ENCODE measurements at regions not wholly inside any gene's neighbourhood (a gene's known extent, or its start where the extent isn't known, plus 50 kb on each side); places are given as distances from the start of the nearest gene placed in this dataset.

GRCh38 chr3:159724627-159725026 lies 264.0 kb upstream of the IL12A start:
- ATAC-seq (replicated peaks in 6 of 8): no peak
- no peaks in the 10 kb centered on the region for H3K4me1 ChIP-seq (replicated peaks in 1 of 2)
- in situ Hi-C loops (cut with MboI; ENCODE audit: low pct_unique_long_range_greater_than_20kb in 2 of 9, low sequenced_read_pairs in 9 of 9, unreplicated experiment in 9 of 9): no loop called here
- H3K27ac ChIP-seq: no peak overlapping the region
- no peak overlapping the region for H3K4me3 ChIP-seq
- 50 to 100% (median 83%) methylated on average over 1 to 2 of the region's 2 CpGs for WGBS, 10 experiments

- H3K4me3 ChIP-seq: no peak overlapping the region
- no peak for ATAC-seq (replicated peaks in 6 of 8)
- WGBS, 10 experiments: 55 to 100% (median 90%) methylated on average over 2 to 7 of the region's 7 CpGs; no CpG with 5 or more reads in 1 of the 10 experiments
- in situ Hi-C loops (cut with MboI; ENCODE audit: low pct_unique_long_range_greater_than_20kb in 2 of 9, low sequenced_read_pairs in 9 of 9, unreplicated experiment in 9 of 9): no loop called here
- no peaks in the 10 kb centered on the region for H3K4me1 ChIP-seq (replicated peaks in 1 of 2)
- no peak overlapping the region for H3K27ac ChIP-seq
Observed at GRCh38 chr3:159726231-159726964, 262.2 kb upstream of the IL12A start.

- no peaks in the 10 kb centered on the region for H3K4me1 ChIP-seq (replicated peaks in 1 of 2)
- no peak for ATAC-seq (replicated peaks in 6 of 8)
- no peak overlapping the region for H3K4me3 ChIP-seq
- in situ Hi-C loops (cut with MboI; ENCODE audit: low pct_unique_long_range_greater_than_20kb in 2 of 9, low sequenced_read_pairs in 9 of 9, unreplicated experiment in 9 of 9): no loop called here
- no peak overlapping the region for H3K27ac ChIP-seq
Observed at GRCh38 chr3:159727506-159727905, 261.1 kb upstream of the IL12A start.

GRCh38 chr3:159731254-159731653 lies 257.4 kb upstream of the IL12A start:
- WGBS, 10 experiments: 84 to 100% (median 96%) methylated on average over 1 to 6 of the region's 6 CpGs; no CpG with 5 or more reads in 3 of the 10 experiments
- no peak for ATAC-seq (replicated peaks in 6 of 8)
- in situ Hi-C loops (cut with MboI; ENCODE audit: low pct_unique_long_range_greater_than_20kb in 2 of 9, low sequenced_read_pairs in 9 of 9, unreplicated experiment in 9 of 9): no loop called here
- Histone ChIP-seq H3K27ac (no peak overlapping the region), H3K4me1 (replicated peaks in 1 of 2) (no peaks in the 10 kb centered on the region), H3K4me3 (no peak overlapping the region)

- in situ Hi-C loops (cut with MboI; ENCODE audit: low pct_unique_long_range_greater_than_20kb in 2 of 9, low sequenced_read_pairs in 9 of 9, unreplicated experiment in 9 of 9): no loop called here
- peak in 4 of 8 experiments; percentile 33 to 75 (median 50) for ATAC-seq (replicated peaks in 6 of 8)
- H3K4me3 ChIP-seq: no peak overlapping the region
- WGBS, 10 experiments: 16 to 100% (median 60%) methylated on average over 1 to 6 of the region's 6 CpGs; no CpG with 5 or more reads in 1 of the 10 experiments
- no peaks in the 10 kb centered on the region for H3K4me1 ChIP-seq (replicated peaks in 1 of 2)
- no peak overlapping the region for H3K27ac ChIP-seq
Observed at GRCh38 chr3:159732172-159733111, 256.2 kb upstream of the IL12A start.

- ATAC-seq (replicated peaks in 6 of 8): peak in 3 of 8 experiments; percentile 35 to 74 (median 39)
- no peak overlapping the region for H3K27ac ChIP-seq
- no peaks in the 10 kb centered on the region for H3K4me1 ChIP-seq (replicated peaks in 1 of 2)
- in situ Hi-C loops (cut with MboI; ENCODE audit: low pct_unique_long_range_greater_than_20kb in 2 of 9, low sequenced_read_pairs in 9 of 9, unreplicated experiment in 9 of 9): no loop called here
- 0 to 67% (median 43%) methylated on average over 2 to 5 of the region's 5 CpGs for whole genome bisulfite sequencing, 10 experiments
- H3K4me3 ChIP-seq: no peak overlapping the region
Observed at GRCh38 chr3:159733194-159733860, 255.3 kb upstream of the IL12A start.

- no peak for ATAC-seq (replicated peaks in 6 of 8)
- 27 to 100% (median 86%) methylated on average over 1 to 3 of the region's 3 CpGs for WGBS, 10 experiments
- no peaks in the 10 kb centered on the region for H3K4me1 ChIP-seq (replicated peaks in 1 of 2)
Observed at GRCh38 chr3:159734681-159735080, 254.0 kb upstream of the IL12A start.

GRCh38 chr3:159739166-159739565 lies 249.5 kb upstream of the IL12A start:
- H3K4me1 ChIP-seq (replicated peaks in 1 of 2): no peaks in the 10 kb centered on the region
- no peak overlapping the region for H3K27ac ChIP-seq
- 60 to 100% (median 86%) methylated on average over 1 of the region's 1 CpG; no CpG with 5 or more reads in 1 of the 10 experiments for WGBS, 10 experiments
- no peak for ATAC-seq (replicated peaks in 6 of 8)
- H3K4me3 ChIP-seq: no peak overlapping the region
- in situ Hi-C loops (cut with MboI; ENCODE audit: low pct_unique_long_range_greater_than_20kb in 2 of 9, low sequenced_read_pairs in 9 of 9, unreplicated experiment in 9 of 9): no loop called here

More at GRCh38 chr3:159734681-159735080, 254.0 kb upstream of the IL12A start:
- Histone ChIP-seq H3K4me3 (no peak overlapping the region), H3K27ac (no peak overlapping the region)
- in situ Hi-C loops (cut with MboI; ENCODE audit: low pct_unique_long_range_greater_than_20kb in 2 of 9, low sequenced_read_pairs in 9 of 9, unreplicated experiment in 9 of 9): no loop called here

GRCh38 chr3:159739969-159740368 lies 248.7 kb upstream of the IL12A start:
- 67 to 86% (median 74%) methylated on average over 1 to 2 of the region's 2 CpGs; no CpG with 5 or more reads in 6 of the 10 experiments for WGBS, 10 experiments
- no peak for ATAC-seq (replicated peaks in 6 of 8)
- no peaks in the 10 kb centered on the region for H3K4me1 ChIP-seq (replicated peaks in 1 of 2)

GRCh38 chr3:159741281-159741680 lies 247.4 kb upstream of the IL12A start:
- ATAC-seq (replicated peaks in 6 of 8): no peak
- in situ Hi-C loops (cut with MboI; ENCODE audit: low pct_unique_long_range_greater_than_20kb in 2 of 9, low sequenced_read_pairs in 9 of 9, unreplicated experiment in 9 of 9): no loop called here
- Histone ChIP-seq H3K4me1 (replicated peaks in 1 of 2) (no peaks in the 10 kb centered on the region), H3K27ac (no peak overlapping the region), H3K4me3 (no peak overlapping the region)
- 44 to 100% (median 88%) methylated on average over 1 of the region's 1 CpG; no CpG with 5 or more reads in 1 of the 10 experiments for WGBS, 10 experiments

More at GRCh38 chr3:159739969-159740368, 248.7 kb upstream of the IL12A start:
- no peak overlapping the region for H3K4me3 ChIP-seq
- in situ Hi-C loops (cut with MboI; ENCODE audit: low pct_unique_long_range_greater_than_20kb in 2 of 9, low sequenced_read_pairs in 9 of 9, unreplicated experiment in 9 of 9): no loop called here
- H3K27ac ChIP-seq: no peak overlapping the region

GRCh38 chr3:159748425-159748824 lies 240.2 kb upstream of the IL12A start:
- WGBS, 10 experiments: 17 to 60% (median 40%) methylated on average over 1 of the region's 1 CpG; no CpG with 5 or more reads in 6 of the 10 experiments
- no peaks in the 10 kb centered on the region for H3K4me1 ChIP-seq (replicated peaks in 1 of 2)
- in situ Hi-C loops (cut with MboI; ENCODE audit: low pct_unique_long_range_greater_than_20kb in 2 of 9, low sequenced_read_pairs in 9 of 9, unreplicated experiment in 9 of 9): no loop called here
- no peak overlapping the region for H3K4me3 ChIP-seq
- H3K27ac ChIP-seq: no peak overlapping the region
- no peak for ATAC-seq (replicated peaks in 6 of 8)

GRCh38 chr3:159749406-159749805 lies 239.2 kb upstream of the IL12A start:
- no peak for ATAC-seq (replicated peaks in 6 of 8)
- Histone ChIP-seq H3K27ac (no peak overlapping the region), H3K4me3 (no peak overlapping the region), H3K4me1 (replicated peaks in 1 of 2) (no peaks in the 10 kb centered on the region)
- WGBS, 10 experiments: 0 to 100% (median 45%) methylated on average over 1 to 4 of the region's 4 CpGs; no CpG with 5 or more reads in 2 of the 10 experiments
- in situ Hi-C loops (cut with MboI; ENCODE audit: low pct_unique_long_range_greater_than_20kb in 2 of 9, low sequenced_read_pairs in 9 of 9, unreplicated experiment in 9 of 9): no loop called here

GRCh38 chr3:159751146-159751545 lies 237.5 kb upstream of the IL12A start:
- Histone ChIP-seq H3K4me1 (replicated peaks in 1 of 2) (no peaks in the 10 kb centered on the region), H3K27ac (no peak overlapping the region), H3K4me3 (no peak overlapping the region)
- peak in 3 of 8 experiments; percentile 58 to 69 (median 62) for ATAC-seq (replicated peaks in 6 of 8)
- in situ Hi-C loops (cut with MboI; ENCODE audit: low pct_unique_long_range_greater_than_20kb in 2 of 9, low sequenced_read_pairs in 9 of 9, unreplicated experiment in 9 of 9): no loop called here
